GM19043 (cell line): ENCODE measurements at regions not wholly inside any gene's neighbourhood (a gene's known extent, or its start where the extent isn't known, plus 50 kb on each side); places are given as distances from the start of the nearest gene placed in this dataset.

Source experiments
- ATAC-seq: cut with Tn5 transposase; IDR thresholded peaks from one replicate; pipeline ENCODE4 v1.9.1; 2021; ENCODE audit warnings: low read depth; ENCODE audit not compliant: unreplicated experiment

- no peak for ATAC-seq
These were observed 108.4 kb upstream of the DPH6 start for GRCh38 chr15:35654332-35654731.

GRCh38 chr15:35657679-35658311 is 111.8 kb upstream of the DPH6 start:
- ATAC-seq = no peak

GRCh38 chr15:35663956-35664355 is 118.0 kb upstream of the DPH6 start:
- no peak for ATAC-seq

- no peak for ATAC-seq
These were observed 120.1 kb upstream of the DPH6 start for GRCh38 chr15:35665896-35666536.

GRCh38 chr15:35667908-35668307 is 121.9 kb upstream of the DPH6 start:
- no peak for ATAC-seq

DNA sequence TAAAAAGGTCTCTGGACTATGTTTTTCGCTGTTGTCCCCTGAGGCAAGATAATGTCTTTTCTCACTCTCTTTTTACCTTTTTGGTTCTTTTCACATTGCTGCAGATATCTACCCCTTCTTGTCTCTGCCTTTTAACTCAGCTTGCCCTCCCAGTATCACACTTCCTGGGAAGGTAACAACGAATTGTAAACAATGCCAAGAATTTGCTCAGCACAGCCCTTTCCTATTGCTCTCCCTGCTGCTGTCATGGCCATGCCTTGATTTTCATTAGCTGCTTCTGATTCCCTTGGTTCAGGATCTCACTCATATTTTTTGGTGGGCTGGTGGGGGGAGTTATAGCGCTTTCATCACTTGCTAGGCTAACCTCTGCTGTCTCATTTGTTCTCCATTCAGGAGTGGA is 123.1 kb upstream of the DPH6 start:
- ATAC-seq = no peak

DNA sequence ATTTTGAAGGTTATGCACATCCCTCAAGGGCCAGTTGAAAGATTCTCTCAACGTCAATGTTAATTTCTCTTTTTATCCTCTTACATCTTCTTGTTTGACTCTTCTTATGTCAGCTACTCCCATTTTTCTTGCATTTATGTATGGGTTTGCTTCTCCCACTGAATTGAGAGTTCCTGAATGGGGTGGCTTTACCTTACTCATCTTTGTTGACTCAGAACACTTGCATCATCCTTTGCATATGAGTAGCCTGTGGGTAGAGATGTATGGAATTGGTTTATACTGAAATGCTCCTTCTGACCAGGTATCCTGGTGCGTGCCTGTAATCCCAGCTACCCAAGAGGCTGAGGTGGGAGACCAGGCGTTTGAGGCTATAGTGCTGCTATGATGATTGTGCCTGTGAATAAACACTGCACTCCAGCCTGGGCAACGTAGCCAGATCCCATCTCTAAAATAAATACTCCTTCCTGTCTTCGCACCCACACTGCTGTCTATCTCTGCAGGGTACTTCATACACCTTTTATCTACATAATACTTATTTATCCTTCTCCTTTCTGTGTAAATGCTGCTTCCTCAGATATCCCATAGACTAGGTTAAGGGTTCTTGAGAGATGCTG is 123.6 kb upstream of the DPH6 start:
- no peak for ATAC-seq

- ATAC-seq = no peak
These were observed 125.2 kb upstream of the DPH6 start for GRCh38 chr15:35671197-35671596.

- no peak for ATAC-seq
These were observed 126.0 kb upstream of the DPH6 start for GRCh38 chr15:35671981-35672380.

DNA sequence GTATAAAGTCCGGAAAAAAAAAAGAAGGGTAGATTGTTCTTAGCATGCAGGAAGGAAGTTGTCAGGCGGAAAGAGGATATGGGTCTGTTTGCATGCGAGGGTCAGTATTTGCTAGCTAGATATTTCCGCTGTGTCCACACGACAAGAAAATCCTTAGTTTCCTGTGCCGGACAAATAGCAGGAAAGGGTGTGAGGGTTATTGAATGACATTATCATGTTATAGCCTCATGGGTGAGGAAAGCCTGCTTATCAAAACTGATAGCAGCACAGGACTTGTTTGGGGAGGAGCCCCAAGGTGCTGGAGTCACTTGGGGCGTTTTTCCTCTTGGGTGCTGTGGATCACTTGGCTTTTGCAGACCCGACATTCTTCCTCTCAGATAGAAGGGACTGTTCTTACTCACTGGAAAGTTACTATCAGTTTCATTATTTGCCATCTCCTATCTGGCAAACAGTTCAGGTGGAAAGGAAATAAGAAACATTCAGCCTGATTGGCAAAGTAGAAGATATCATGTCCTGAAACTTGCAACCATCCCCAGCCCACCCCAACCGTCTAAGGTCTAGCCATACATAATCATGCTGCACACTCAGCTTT is 127.2 kb upstream of the DPH6 start:
- no peak for ATAC-seq

- ATAC-seq = no peak
These were observed 129.2 kb upstream of the DPH6 start for GRCh38 chr15:35674873-35675781.

DNA sequence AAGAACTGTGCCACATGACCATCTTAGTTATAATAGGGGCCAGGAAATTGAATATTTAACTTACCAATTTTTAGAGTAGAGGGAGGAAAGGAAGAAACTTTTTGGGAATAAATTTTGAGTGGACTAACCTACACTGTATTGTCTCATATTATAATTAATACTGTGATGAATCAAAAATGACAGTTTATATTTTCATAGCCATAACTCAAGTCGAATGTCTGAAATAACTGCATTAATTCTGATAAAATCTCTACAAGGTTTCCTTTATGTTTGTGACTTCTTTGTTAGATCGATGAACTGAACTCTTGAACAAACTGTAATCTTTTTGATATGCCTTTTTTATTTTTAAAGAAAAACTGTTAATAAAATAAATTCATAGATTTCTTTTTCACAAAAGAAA is 132.8 kb upstream of the DPH6 start:
- ATAC-seq = no peak

GRCh38 chr15:35679186-35679585 is 133.2 kb upstream of the DPH6 start:
- no peak for ATAC-seq

GRCh38 chr15:35680951-35681350 is 135.0 kb upstream of the DPH6 start:
- ATAC-seq = no peak

DNA sequence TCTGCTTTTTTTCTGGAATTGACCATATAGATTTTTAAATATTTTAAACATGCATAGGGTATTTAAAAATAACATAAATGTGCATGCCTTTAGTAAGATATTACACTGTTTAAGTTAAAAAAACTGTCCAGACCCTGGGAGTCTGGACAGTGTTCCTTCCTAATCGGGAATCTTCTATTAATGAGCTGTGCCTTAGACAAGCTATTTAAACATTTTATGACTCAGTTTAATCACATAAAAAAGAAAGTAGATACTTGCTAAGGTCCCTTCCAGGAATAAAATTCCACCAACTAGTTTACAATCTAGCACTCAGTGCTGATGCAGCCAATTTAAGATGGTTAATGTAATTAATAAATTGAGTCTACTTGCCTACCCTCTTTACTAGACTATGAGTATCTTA is 140.4 kb upstream of the DPH6 start:
- ATAC-seq = no peak

GRCh38 chr15:35689266-35689665 is 143.3 kb upstream of the DPH6 start:
- no peak for ATAC-seq

GRCh38 chr15:35690089-35690488 is 144.1 kb upstream of the DPH6 start:
- no peak for ATAC-seq

GRCh38 chr15:35690698-35691116 is 144.7 kb upstream of the DPH6 start:
- ATAC-seq = no peak

- ATAC-seq = no peak
These were observed 145.3 kb upstream of the DPH6 start for GRCh38 chr15:35691173-35691761.
